Fibroblast of the aortic adventitia (primary cell): ENCODE measurements at regions not wholly inside any gene's neighbourhood (a gene's known extent, or its start where the extent isn't known, plus 50 kb on each side); places are given as distances from the start of the nearest gene placed in this dataset.

Source experiments
- DNase-seq: peaks from one replicate; pipeline ENCODE4 v3.0.0-alpha.2; 2010; ENCODE audit warnings: low read depth
- H3K4me3 ChIP-seq: 2 replicates; pipeline ENCODE4 v1.5.1; 2011; ENCODE audit warnings: low read depth, mild to moderate bottlenecking, control low read depth, low read length, moderate library complexity
- CTCF ChIP-seq: IDR thresholded peaks from 2 replicates; pipeline ENCODE4 v1.5.1; 2011; ENCODE audit warnings: mild to moderate bottlenecking, low read length, control low read depth, inconsistent platforms; ENCODE audit not compliant: insufficient read depth

GRCh38 chr18:37662546-37663339 is 97.1 kb upstream of the CELF4 start:
- DNase-seq, result no peak
- no peak for TF ChIP-seq CTCF
- H3K4me3 ChIP-seq, result no peak overlapping the region

GRCh38 chr18:37662099-37662498 is 96.5 kb upstream of the CELF4 start:
- no peak overlapping the region for H3K4me3 ChIP-seq
- DNase-seq, result no peak
- TF ChIP-seq CTCF, result no peak

- no peak for TF ChIP-seq CTCF
- no peak overlapping the region for H3K4me3 ChIP-seq
- DNase-seq, result no peak
Observed at GRCh38 chr18:37661478-37661877, 95.9 kb upstream of the CELF4 start.

- H3K4me3 ChIP-seq, result no peak overlapping the region
- no peak for DNase-seq
- no peak for TF ChIP-seq CTCF
Observed at GRCh38 chr18:37661061-37661460, 95.5 kb upstream of the CELF4 start.

- no peak overlapping the region for H3K4me3 ChIP-seq
- DNase-seq, result no peak
- no peak for TF ChIP-seq CTCF
Observed at GRCh38 chr18:37660658-37661057, 95.1 kb upstream of the CELF4 start.

GRCh38 chr18:37659906-37660305 is 94.3 kb upstream of the CELF4 start:
- DNase-seq, result no peak
- no peak overlapping the region for H3K4me3 ChIP-seq
- no peak for TF ChIP-seq CTCF

- no peak for TF ChIP-seq CTCF
- no peak overlapping the region for H3K4me3 ChIP-seq
- no peak for DNase-seq
Observed at GRCh38 chr18:37658894-37659293, 93.3 kb upstream of the CELF4 start.
